ENCODE measurements at regions not wholly inside any gene's neighbourhood (a gene's known extent, or its start where the extent isn't known, plus 50 kb on each side); places are given as distances from the start of the nearest gene placed in this dataset.

DNA sequence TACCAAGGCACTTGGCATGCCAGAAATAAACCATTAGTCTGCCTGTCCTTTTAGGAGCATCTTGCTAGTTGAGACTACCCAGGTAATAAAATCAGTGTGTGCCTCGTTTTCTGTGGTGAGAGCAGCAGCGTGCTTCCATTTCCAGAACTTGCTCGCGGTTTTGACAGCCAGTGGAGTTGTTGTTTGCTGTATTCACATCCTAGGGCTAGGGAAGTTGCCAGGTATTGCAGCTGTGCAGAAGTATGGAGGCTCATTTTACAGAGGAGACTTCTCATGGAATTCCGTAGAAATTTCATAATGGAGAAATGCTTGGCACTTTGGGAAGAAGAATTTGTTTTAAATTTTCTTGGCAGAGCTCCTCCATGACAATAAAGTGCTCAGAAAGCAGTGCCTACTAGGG lies 1355.1 kb upstream of the ZEB2 start:
- no peak for DNase-seq (ENCODE audit: low read depth)
- TF ChIP-seq, protein P1, sequence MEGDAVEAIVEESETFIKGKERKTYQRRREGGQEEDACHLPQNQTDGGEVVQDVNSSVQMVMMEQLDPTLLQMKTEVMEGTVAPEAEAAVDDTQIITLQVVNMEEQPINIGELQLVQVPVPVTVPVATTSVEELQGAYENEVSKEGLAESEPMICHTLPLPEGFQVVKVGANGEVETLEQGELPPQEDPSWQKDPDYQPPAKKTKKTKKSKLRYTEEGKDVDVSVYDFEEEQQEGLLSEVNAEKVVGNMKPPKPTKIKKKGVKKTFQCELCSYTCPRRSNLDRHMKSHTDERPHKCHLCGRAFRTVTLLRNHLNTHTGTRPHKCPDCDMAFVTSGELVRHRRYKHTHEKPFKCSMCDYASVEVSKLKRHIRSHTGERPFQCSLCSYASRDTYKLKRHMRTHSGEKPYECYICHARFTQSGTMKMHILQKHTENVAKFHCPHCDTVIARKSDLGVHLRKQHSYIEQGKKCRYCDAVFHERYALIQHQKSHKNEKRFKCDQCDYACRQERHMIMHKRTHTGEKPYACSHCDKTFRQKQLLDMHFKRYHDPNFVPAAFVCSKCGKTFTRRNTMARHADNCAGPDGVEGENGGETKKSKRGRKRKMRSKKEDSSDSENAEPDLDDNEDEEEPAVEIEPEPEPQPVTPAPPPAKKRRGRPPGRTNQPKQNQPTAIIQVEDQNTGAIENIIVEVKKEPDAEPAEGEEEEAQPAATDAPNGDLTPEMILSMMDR (IDR thresholded peaks at IDR 0.05; ENCODE audit: low read depth, low read length, missing control alignments) = no peak
- H3K4me3 ChIP-seq (ENCODE audit: low read depth, low read length) = no peak overlapping the region

DNA sequence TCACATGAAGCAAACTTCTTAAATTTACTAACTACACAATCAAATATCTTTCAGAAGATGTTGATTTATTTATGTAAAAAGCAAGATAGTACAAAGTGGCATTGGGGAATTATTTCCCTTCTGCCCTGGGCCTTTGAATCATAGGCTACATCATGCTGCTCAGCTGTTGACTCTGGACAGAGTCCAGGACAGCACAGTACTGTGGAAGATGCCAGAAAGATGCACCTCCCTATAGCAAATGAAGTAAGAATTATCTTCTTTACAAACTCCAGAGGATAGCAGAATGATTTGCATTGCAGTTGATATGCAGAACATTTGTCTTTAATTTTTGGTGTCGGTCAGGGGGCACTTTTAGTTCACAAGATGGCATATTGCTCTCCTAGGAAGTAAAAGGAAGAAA lies 1354.5 kb upstream of the ZEB2 start:
- no peak for DNase-seq (ENCODE audit: low read depth)
- TF ChIP-seq, protein P1 (IDR thresholded peaks at IDR 0.05; ENCODE audit: low read depth, low read length, missing control alignments) = no peak
- H3K4me3 ChIP-seq (ENCODE audit: low read depth, low read length) = no peak overlapping the region

- TF ChIP-seq, protein P1 (IDR thresholded peaks at IDR 0.05; ENCODE audit: low read depth, low read length, missing control alignments) = no peak
- H3K4me3 ChIP-seq (ENCODE audit: low read depth, low read length) = no peak overlapping the region
- DNase-seq (ENCODE audit: low read depth) = no peak
Measured at GRCh38 chr2:145864501-145864900, 1344.6 kb upstream of the ZEB2 start.

GRCh38 chr2:145861940-145862339 lies 1342.0 kb upstream of the ZEB2 start:
- no peak overlapping the region for H3K4me3 ChIP-seq (ENCODE audit: low read depth, low read length)
- DNase-seq (ENCODE audit: low read depth) = no peak
- TF ChIP-seq, protein P1 (IDR thresholded peaks at IDR 0.05; ENCODE audit: low read depth, low read length, missing control alignments) = no peak

DNA sequence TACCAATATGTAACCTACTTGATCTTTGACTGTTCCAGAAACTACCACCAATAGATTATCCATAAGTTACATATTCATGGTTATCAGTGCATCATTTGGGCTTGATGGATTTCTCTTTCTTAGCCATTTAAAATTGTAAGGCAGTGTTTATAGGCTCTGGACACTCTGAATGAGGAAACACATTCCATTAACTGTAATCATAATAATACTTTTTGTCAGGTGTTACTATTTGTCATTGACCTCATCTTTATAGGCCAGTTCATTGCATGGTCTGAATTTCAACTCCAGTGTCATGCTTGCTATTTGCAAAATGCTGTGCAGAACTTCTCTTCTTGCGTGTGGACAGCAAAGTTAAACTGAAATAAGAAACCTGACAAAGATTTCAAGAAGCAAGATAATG lies 1340.2 kb upstream of the ZEB2 start:
- no peak for DNase-seq (ENCODE audit: low read depth)
- no peak overlapping the region for H3K4me3 ChIP-seq (ENCODE audit: low read depth, low read length)
- TF ChIP-seq, protein P1 (IDR thresholded peaks at IDR 0.05; ENCODE audit: low read depth, low read length, missing control alignments) = no peak

DNA sequence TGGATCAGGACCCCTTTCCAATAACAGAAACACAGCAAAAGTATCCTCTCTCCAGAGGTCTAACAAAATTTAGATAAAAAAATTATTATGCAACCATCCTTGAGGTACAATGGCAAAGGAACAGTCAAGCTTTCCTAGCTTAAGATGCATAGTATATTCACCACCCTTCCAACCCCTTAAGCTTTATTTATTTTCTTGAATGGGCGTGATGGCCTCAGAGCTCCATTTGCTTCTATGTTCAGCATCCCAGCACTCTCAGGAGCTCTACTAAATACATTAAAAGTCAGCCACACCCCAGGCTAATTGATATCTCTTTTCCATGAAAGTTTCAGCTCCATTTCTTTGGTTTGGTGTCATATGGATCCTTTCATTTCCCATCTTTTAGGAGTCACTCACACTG lies 1335.2 kb upstream of the ZEB2 start:
- DNase-seq (ENCODE audit: low read depth) = no peak
- H3K4me3 ChIP-seq (ENCODE audit: low read depth, low read length) = no peak overlapping the region
- TF ChIP-seq, protein P1 (IDR thresholded peaks at IDR 0.05; ENCODE audit: low read depth, low read length, missing control alignments) = no peak

DNA sequence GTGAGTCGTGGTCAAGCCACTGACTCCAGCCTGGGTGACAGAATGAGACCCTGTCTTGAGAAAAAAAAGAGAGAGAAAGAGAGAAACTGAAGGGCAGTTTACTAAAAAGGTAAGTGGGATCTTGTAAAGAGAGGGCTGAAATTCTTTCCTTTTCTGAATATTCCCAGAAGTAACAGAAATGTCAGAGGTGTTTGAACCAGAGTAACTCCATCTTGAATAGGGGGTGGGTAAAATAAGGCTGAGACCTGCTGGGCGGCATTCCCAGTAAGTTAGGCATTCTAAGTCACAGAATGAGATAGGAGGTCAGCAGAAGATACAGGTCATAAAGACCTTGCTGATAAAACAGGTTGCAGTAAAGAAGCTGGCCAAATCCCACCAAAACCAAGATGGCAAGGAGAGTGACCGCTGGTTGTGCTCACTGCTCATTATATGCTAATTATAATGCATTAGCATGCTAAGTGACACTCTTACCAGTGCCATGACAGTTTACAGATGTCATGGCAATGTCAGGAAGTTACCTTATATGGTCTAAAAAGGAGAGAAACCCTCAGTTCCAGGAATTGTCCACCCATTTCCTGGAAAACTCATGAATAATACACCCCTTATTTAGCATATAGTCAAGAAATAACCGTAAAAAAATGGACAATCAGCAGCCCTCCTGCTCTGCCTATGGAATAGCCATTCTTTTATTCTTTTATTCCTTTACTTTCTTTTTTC lies 1334.3 kb upstream of the ZEB2 start:
- no peak for DNase-seq (ENCODE audit: low read depth)
- TF ChIP-seq, protein P1 (IDR thresholded peaks at IDR 0.05; ENCODE audit: low read depth, low read length, missing control alignments) = no peak
- no peak overlapping the region for H3K4me3 ChIP-seq (ENCODE audit: low read depth, low read length)

Measured in GM12864 (cell line).